ENCODE measurements at regions not wholly inside any gene's neighbourhood (a gene's known extent, or its start where the extent isn't known, plus 50 kb on each side); places are given as distances from the start of the nearest gene placed in this dataset.
"Not testable (repeated sequence)": the region's sequence is repeated elsewhere in the genome, so short reads cannot be mapped to it uniquely, and the experiment has no call there.

DNA sequence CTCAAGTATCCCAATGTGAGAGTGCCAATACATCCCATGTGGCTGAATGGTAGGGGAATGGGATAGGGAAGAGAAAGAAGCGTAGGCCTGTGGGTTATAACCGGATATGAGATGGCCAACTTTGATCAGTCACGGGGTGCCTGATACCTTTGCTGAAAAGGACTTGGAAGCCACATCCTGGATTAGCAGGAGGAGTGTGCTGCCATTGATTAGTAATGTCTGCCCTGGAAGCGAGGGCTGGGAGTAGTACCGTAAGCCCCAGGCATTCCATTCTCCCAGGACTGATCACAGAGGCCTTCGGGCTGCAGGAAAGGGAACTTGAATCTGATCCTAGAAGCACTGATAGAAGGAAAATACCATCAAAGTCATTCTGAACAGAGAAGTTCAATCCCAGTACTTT lies 218.5 kb downstream of the TFCP2L1 start:
- no peaks in the 10 kb centered on the region for H3K9me3 ChIP-seq (ENCODE audit: insufficient read depth, low read depth)
- no TSS peak for BruUV-seq (replicated peaks)
- no peak overlapping the region for H2AFZ ChIP-seq
- no peak overlapping the region for H3K27ac ChIP-seq
- ChIA-PET POLR2A (ENCODE audit: unreplicated experiment) (no interaction called here), CTCF (no interaction called here)
- no peaks in the 10 kb centered on the region for H3K79me2 ChIP-seq (ENCODE audit: low read depth)
- H3K4me2 ChIP-seq: no peak overlapping the region
- intact Hi-C loops (cut with micrococcal nuclease; ENCODE audit: unreplicated experiment): no loop called here
- no peak for TF ChIP-seq EZH2 (IDR thresholded peaks at IDR 0.05; ENCODE audit: low read depth)
- TF ChIP-seq, protein P1, sequence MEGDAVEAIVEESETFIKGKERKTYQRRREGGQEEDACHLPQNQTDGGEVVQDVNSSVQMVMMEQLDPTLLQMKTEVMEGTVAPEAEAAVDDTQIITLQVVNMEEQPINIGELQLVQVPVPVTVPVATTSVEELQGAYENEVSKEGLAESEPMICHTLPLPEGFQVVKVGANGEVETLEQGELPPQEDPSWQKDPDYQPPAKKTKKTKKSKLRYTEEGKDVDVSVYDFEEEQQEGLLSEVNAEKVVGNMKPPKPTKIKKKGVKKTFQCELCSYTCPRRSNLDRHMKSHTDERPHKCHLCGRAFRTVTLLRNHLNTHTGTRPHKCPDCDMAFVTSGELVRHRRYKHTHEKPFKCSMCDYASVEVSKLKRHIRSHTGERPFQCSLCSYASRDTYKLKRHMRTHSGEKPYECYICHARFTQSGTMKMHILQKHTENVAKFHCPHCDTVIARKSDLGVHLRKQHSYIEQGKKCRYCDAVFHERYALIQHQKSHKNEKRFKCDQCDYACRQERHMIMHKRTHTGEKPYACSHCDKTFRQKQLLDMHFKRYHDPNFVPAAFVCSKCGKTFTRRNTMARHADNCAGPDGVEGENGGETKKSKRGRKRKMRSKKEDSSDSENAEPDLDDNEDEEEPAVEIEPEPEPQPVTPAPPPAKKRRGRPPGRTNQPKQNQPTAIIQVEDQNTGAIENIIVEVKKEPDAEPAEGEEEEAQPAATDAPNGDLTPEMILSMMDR (conservative IDR thresholded peaks at IDR 0.05): no peak
- no peaks in the 10 kb centered on the region for H3K9me2 ChIP-seq (ENCODE audit: insufficient read depth)
- H3F3A ChIP-seq (ENCODE audit: insufficient read depth, low read depth): no peaks in the 10 kb centered on the region
- H3K36me3 ChIP-seq (ENCODE audit: low read depth): no peaks in the 10 kb centered on the region
- no peaks in the 10 kb centered on the region for H3K4me1 ChIP-seq (replicated peaks; ENCODE audit: insufficient read depth)
- no peaks in the 10 kb centered on the region for H4K20me1 ChIP-seq (ENCODE audit: insufficient read depth)
- peaks cover 61% of the 10 kb centered on the region for H3K27me3 ChIP-seq (ENCODE audit: insufficient read depth, low read depth)
- no peak overlapping the region for H3K4me3 ChIP-seq
- no peak for DNase-seq

DNA sequence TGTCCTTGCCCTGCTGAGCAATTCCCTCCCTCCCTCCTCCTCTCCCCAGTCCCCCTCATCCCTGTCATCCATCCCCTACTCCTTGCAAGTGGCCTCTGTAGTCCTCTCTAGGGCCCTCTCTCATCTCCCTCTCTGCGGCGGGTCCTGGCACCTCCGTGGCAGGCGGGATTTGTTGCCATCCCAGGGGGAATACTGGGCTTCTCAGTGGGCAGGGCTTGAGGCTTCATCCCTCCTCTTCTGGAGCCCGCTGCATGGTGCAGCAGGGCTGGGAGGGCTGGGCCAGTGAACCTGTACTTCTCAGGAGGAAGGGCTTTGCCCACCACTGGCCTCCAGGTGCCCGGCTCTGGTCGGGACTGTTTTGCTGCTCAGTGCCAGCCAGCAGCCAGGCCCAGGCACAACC lies 216.2 kb downstream of the TFCP2L1 start:
- no TSS peak for BruUV-seq (replicated peaks)
- POLR2A ChIA-PET (ENCODE audit: unreplicated experiment): interaction anchor here (0.6 kb wide), 1 partner anchor 326 kb away, joined by 4 read pairs; no protein-coding TSS in a partner anchor
- H3K9me3 ChIP-seq (ENCODE audit: insufficient read depth, low read depth): no peaks in the 10 kb centered on the region
- H3F3A ChIP-seq (ENCODE audit: insufficient read depth, low read depth): no peaks in the 10 kb centered on the region
- H3K27me3 ChIP-seq (ENCODE audit: insufficient read depth, low read depth): peaks cover 38% of the 10 kb centered on the region
- no peaks in the 10 kb centered on the region for H4K20me1 ChIP-seq (ENCODE audit: insufficient read depth)
- TF ChIP-seq, protein P1 (conservative IDR thresholded peaks at IDR 0.05): no peak
- TF ChIP-seq EZH2 (IDR thresholded peaks at IDR 0.05; ENCODE audit: low read depth): no peak
- H3K4me2 ChIP-seq: no peak overlapping the region
- no peak overlapping the region for H3K27ac ChIP-seq
- no peaks in the 10 kb centered on the region for H3K79me2 ChIP-seq (ENCODE audit: low read depth)
- no peaks in the 10 kb centered on the region for H3K36me3 ChIP-seq (ENCODE audit: low read depth)
- intact Hi-C loops (cut with micrococcal nuclease; ENCODE audit: unreplicated experiment): no loop called here
- no peak overlapping the region for H3K4me3 ChIP-seq
- H3K9me2 ChIP-seq (ENCODE audit: insufficient read depth): no peaks in the 10 kb centered on the region
- no peaks in the 10 kb centered on the region for H3K4me1 ChIP-seq (replicated peaks; ENCODE audit: insufficient read depth)
- CTCF ChIA-PET: no interaction called here
- DNase-seq: no peak
- no peak overlapping the region for H2AFZ ChIP-seq

- Histone ChIP-seq H3K36me3 (ENCODE audit: low read depth) (no peaks in the 10 kb centered on the region), H2AFZ (no peak overlapping the region), H3F3A (ENCODE audit: insufficient read depth, low read depth) (peaks cover 3% of the 10 kb centered on the region; the same call in 1 of the 2 replicates), H3K4me3 (no peak overlapping the region), H3K4me1 (replicated peaks; ENCODE audit: insufficient read depth) (0 out of 2 replicates have a peak, but pooled peaks cover 3% of the 10 kb centered on the region), H3K79me2 (ENCODE audit: low read depth) (no peaks in the 10 kb centered on the region), H3K4me2 (no peak overlapping the region), H3K27ac (no peak overlapping the region), H3K9me2 (ENCODE audit: insufficient read depth) (no peaks in the 10 kb centered on the region), H3K9me3 (ENCODE audit: insufficient read depth, low read depth) (no peaks in the 10 kb centered on the region), H4K20me1 (ENCODE audit: insufficient read depth) (no peaks in the 10 kb centered on the region), H3K27me3 (ENCODE audit: insufficient read depth, low read depth) (peaks cover 32% of the 10 kb centered on the region)
- ChIA-PET POLR2A (ENCODE audit: unreplicated experiment) (no interaction called here), CTCF (interaction anchor here (0.5 to 0.6 kb wide), 2 partner anchors 389 to 761 kb away, joined by 5 read pairs; no protein-coding TSS in a partner anchor)
- no TSS peak for BruUV-seq (replicated peaks)
- no peak for DNase-seq
- intact Hi-C loops (cut with micrococcal nuclease; ENCODE audit: unreplicated experiment): no loop called here
- no peak for TF ChIP-seq EZH2 (IDR thresholded peaks at IDR 0.05; ENCODE audit: low read depth)
- TF ChIP-seq, protein P1 (conservative IDR thresholded peaks at IDR 0.05): no peak
Observed at GRCh38 chr2:121069434-121069969, 215.5 kb downstream of the TFCP2L1 start.

GRCh38 chr2:121070061-121070460 lies 214.9 kb downstream of the TFCP2L1 start:
- POLR2A ChIA-PET (ENCODE audit: unreplicated experiment); H3K9me2 ChIP-seq (ENCODE audit: insufficient read depth); H4K20me1 ChIP-seq (ENCODE audit: insufficient read depth); H3F3A ChIP-seq (ENCODE audit: insufficient read depth, low read depth); H3K9me3 ChIP-seq (ENCODE audit: insufficient read depth, low read depth); BruUV-seq (replicated peaks); H3K27ac ChIP-seq; H3K79me2 ChIP-seq (ENCODE audit: low read depth); H2AFZ ChIP-seq; H3K4me1 ChIP-seq (replicated peaks; ENCODE audit: insufficient read depth); H3K4me3 ChIP-seq; H3K36me3 ChIP-seq (ENCODE audit: low read depth); H3K4me2 ChIP-seq; DNase-seq: not testable (repeated sequence)
- intact Hi-C loops (cut with micrococcal nuclease; ENCODE audit: unreplicated experiment): loop anchor here (5.0 kb wide), 1 partner anchor 133 kb away; no protein-coding TSS in a partner anchor
- peaks cover 26% of the 10 kb centered on the region for H3K27me3 ChIP-seq (ENCODE audit: insufficient read depth, low read depth)
- CTCF ChIA-PET: interaction anchor here (0.5 to 0.8 kb wide), 5 partner anchors 98 to 761 kb away, joined by 3 to 5 read pairs (median 4); no protein-coding TSS in a partner anchor
